Limb (tissue), 2 donors: ENCODE measurements at regions not wholly inside any gene's neighbourhood (a gene's known extent, or its start where the extent isn't known, plus 50 kb on each side); places are given as distances from the start of the nearest gene placed in this dataset.
"Not testable (repeated sequence)": the region's sequence is repeated elsewhere in the genome, so short reads cannot be mapped to it uniquely, and the experiment has no call there.

Experiments used
- DNase-seq, 2 donors: peaks; one replicate each; pipeline ENCODE4 v3.0.0-alpha.2; 2016; ENCODE audit errors: extremely low spot score in 2 of 2

- no peak for DNase-seq
Measured at GRCh38 chr12:125981610-125982253, 916.5 kb downstream of the AACS start.

- DNase-seq, result peak; percentile 85 to 93
Measured at GRCh38 chr12:125983094-125983783, 918.0 kb downstream of the AACS start.

DNA sequence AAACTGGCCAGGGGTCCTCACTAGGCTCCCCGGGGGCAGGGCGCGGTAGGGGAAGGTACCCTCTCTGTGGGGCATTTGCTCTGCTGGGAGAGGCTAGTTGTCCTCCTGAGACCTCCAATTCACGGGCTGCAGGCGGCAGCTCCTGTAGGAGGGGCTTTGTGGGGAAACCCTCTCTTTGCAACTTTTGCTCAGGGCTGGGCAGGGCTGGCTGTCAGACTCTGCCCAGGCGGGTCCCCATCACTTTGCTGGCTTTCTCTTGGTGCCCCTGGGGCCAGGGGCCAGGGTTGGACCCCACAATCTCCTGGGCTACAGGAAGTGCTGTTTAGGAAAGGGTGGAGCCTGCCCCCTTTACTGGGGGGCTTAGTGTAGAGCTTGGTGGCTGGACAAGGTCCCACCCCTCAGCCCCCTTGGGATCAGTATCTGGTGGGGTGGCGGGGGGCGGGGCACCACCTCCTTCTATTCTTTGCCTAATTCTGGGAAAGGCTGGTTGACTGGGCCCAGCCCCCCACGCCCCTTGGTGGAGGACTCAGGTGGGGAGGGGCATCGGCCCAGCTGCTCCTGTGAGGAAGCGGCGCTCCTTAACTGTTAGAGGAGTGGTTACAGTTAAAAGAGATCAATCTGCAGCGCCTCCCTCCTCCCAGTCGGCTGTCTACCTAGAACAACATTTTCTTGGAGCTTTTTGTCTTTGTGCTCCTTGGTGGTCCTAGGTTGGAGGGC is 918.7 kb downstream of the AACS start:
- DNase-seq, result peak; percentile 38 to 77

DNA sequence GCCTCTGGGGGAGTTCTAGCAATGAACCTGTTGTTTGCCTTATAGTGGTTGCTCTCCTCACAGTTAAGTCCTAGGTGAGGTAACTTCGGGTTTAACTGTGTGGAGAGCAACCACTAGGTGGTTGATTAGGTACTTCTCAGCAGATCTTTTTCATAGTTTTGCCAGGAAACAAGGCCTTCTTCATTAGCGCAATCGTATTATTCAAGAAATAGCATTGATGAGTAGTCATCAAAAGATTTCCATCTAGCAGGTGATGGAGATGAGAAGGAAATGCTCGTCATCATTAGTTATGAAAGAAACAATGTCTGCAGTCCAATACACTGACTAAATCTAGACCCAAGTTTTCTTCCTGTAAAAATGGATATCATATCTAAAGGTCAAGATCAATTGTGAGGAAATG is 923.3 kb downstream of the AACS start:
- no peak for DNase-seq

GRCh38 chr12:125989696-125990095 is 924.5 kb downstream of the AACS start:
- no peak for DNase-seq

- no peak for DNase-seq
Measured at GRCh38 chr12:125996443-125996842, 931.2 kb downstream of the AACS start.

DNA sequence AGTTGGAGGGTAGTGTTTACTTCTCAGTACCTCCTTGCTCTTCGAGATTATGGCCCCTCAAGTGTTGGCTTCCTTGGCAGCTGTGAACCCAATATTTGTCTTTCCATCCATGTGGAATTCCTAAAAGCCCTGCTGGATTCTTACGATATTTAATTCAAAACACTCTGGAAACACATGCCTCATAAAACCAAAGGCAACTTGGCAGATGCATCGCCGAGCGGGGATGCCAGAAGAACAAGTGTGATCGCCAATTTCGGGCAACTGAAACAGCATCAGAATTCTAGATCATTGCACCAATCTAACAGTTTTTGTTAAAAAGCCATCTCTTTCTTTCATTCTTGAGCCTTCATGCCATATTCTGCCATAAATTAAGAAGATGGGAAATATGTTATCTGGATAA is 934.4 kb downstream of the AACS start:
- no peak for DNase-seq

- no peak for DNase-seq
Measured at GRCh38 chr12:126019385-126019784, 954.1 kb downstream of the AACS start.

DNA sequence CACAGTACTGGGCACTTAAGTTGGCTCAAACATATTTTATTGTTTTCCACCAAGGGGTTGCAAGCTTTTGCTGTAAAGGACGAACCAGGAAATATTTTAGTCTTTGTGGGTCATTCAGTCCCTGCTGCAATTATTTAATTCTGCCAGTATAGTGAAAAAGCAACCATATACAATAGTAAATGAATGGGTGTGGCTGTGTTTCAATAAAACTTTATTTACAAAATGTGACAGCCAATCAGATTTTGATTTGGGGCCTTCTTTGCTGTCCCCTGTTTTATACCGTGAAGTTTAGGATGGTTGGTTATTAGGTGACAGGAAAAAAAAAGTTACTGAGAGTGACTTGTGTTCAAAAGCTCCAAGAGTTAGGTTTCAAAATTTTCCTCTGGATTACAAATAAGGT is 956.4 kb downstream of the AACS start:
- DNase-seq, result no peak

DNA sequence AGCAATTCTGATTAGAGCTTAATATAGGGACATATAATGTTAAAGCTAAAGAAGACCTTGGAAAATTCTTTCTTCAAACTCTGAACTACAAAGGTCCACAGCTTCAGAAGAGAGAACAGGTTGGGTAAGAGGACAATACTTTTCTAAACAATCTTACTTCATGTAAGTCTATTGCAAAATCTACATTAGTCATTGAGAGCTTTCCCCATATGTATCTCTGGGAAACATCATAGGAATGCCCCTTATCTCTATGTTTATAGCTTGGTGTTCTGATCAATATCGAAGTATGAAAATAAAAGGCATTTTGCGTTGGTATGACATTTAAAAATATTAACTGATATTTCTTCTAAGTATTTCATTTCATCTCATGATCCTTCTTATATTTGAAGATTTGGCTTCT is 962.6 kb downstream of the AACS start:
- DNase-seq, result no peak

DNA sequence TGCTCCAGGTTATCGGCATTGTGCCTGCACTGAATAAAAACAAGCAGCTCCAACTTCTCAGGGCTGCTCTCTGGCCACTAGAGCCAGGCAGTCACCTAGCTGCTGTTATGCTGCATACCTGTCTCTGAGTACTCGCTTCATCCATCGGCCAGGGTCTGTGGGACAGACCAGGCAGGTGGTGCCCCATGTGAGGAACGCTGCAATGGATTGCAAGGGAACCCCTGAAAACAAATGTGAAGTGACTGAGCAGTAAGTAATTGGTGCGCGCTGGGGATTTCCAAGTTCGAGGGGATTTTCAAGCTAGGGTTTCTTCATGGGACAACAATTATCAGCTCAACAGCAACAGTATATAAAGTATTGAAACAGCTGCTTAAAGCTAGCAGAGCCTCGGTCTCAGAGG is 965.3 kb downstream of the AACS start:
- no peak for DNase-seq

GRCh38 chr12:126033751-126034150 is 968.5 kb downstream of the AACS start:
- no peak for DNase-seq

- no peak for DNase-seq
Measured at GRCh38 chr12:126036348-126036747, 971.1 kb downstream of the AACS start.

DNA sequence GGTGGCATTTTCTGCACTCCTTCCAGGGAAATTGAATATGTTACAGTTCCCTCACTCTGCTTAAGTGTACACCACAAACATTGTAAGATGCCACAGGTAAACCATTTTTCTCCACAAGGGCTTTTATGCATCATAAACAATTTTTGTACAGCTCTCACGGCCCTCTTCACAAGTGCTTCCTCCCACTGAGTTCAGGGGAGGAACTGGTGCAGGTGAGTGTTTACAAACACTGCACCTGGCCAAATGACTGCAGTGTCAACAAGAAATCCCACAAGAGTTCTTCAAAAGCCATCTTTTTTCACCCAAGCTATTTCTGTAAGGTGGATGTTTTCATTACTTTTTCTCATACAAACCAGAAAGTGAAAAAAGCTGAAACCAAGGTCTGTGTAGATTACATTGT is 973.2 kb downstream of the AACS start:
- DNase-seq, result no peak

DNA sequence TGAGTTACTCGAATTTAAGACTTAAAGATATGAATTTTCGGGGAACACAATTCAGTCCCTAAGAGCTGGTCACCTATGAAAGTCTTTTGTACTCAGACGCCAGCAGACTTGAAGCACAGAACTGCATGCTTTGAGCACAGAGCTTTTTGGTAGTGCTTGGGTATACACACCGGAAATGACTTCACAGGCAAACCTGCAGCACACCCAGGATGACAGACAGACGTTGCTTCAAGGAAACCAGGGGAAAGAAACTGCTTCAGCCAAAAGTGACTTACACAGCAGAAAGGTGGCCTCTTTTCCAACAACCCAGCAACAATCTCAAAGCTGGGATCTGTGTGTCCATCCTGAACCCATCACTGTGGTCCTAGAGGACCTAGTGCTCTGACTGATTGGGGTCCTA is 975.1 kb downstream of the AACS start:
- no peak for DNase-seq

GRCh38 chr12:126042286-126042685 is 977.1 kb downstream of the AACS start:
- no peak for DNase-seq

GRCh38 chr12:126049501-126049900 is 984.3 kb downstream of the AACS start:
- DNase-seq, result not testable (repeated sequence)

GRCh38 chr12:126051611-126052107 is 986.4 kb downstream of the AACS start:
- DNase-seq, result no peak

GRCh38 chr12:126055521-126055920 is 990.3 kb downstream of the AACS start:
- DNase-seq, result no peak

DNA sequence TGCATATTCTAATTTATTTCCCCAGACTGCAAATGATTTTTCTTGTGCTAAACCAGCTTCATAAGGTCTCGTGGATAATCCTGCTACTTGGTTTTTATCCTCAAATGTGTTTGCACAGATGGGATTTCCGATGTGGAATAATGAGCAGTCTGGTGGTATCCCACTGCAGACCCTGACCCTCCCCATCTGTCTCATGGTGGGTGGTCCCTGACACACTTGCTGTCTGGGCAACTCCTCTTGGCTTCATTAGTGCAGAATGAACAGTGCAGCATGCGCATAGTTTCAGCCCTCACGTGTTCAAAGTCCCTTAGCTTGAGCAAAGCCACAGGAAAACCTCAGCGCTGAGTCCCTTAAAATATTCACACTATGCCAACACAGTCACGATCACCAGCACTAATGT is 996.5 kb downstream of the AACS start:
- peak in 1 of 2 donors; percentile 38 for DNase-seq

DNA sequence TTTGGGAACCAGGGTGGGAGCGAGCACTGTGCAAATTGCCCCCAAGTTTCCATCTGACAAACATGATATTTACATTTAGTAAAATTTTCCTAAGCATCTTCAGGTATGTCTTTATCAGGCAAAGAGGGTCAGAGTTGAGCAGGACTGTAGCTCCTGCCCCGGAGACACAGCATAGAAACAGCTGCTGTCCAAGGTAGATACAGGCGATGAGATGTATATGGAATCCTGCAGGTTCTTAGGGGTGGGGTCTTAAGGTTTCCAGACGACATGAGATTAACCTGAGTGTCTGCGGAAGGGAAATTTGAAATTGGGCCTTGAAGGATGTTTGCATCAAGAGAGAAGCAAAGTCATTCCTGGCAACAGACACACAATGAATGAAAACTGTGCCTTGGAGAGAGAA is 998.8 kb downstream of the AACS start:
- no peak for DNase-seq

DNA sequence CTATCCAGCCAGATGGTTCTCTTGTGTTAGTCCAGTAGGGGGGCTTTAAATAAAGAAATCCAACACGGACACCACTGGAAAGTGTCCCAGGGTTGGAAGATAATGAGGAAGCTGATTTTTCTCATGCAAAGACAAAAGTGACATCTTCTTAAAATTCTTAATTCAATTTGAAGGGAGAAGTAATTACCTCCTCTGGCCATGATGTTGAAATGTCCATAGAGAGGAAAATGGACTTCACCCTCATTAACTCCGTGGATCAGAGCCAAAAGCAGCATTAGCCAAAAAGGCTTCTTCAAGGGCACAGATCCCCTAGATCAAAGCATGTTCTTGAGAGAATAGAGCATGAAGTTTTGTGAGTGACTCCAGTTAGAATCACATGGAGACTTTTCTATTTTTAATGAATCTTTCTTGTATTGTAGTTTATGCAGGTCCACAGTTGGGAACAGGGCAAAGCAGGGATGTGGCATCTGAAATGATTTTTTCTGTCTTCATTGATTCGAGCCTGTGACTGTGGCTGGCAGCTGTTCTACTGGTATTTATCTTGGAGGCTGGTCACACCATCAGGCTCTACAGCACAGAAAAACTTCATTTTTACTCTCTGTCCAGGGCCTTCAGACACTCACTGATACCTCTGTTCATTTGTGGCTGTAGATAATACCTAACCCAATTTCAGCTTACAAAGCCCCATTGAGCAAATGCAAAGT is 1002.5 kb downstream of the AACS start:
- no peak for DNase-seq
